ENCODE measurements at regions not wholly inside any gene's neighbourhood (a gene's known extent, or its start where the extent isn't known, plus 50 kb on each side); places are given as distances from the start of the nearest gene placed in this dataset.

DNA sequence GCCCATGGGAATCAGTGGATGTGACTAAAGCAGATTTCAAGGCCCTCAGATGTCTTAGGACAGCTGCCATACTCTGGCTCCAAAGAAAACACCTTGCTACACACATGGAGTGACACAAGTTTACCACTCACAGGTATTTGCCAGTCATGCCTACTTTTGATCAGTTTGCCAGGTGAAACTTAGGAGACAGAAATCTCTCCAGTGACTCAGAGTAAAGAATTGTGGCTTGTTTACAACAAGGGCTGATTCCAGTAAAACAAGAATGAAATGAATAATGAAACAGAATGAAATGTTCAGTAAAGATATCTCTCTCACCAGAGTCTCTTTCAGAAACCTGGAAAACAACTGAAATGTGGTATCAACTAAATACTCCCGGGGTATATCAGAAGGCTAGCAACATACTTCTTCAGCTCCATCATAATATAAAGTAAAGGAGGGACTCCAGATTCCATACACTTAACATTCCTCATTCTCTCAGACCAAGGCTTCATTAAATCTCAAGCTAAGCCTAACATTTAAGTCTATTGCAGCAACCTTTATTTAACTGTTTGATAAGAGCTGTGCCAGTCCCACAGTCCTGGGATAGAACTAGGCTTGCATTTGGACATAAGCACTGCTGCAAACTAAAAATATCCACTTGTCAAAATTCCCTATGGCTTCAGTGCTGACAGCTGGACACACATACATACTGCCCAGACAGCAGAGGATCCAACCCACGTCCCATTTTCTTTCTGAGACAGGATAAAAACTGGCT lies 143.3 kb downstream of the SIPA1L2 start:
- H3K27ac ChIP-seq (ENCODE audit: low read length), result no peak overlapping the region
- in situ Hi-C loops (cut with HindIII; ENCODE audit: low pct_unique_long_range_greater_than_20kb, low sequenced_read_pairs) (no loop called here), intact Hi-C loops (cut with micrococcal nuclease; ENCODE audit: unreplicated experiment) (no loop called here)
- BruUV-seq (replicated peaks), result no TSS peak
- ChIA-PET POLR2A (no interaction called here), CTCF (interaction anchor here (0.7 kb wide), 1 partner anchor 59 kb away, joined by 3 read pairs; no protein-coding TSS in a partner anchor)
- no peaks in the 10 kb centered on the region for H3K27me3 ChIP-seq (ENCODE audit: control insufficient read depth, insufficient read depth, low read length)
- H3K4me3 ChIP-seq (ENCODE audit: low read depth in 2 of 2, low read length in 2 of 2), result no peak overlapping the region
- no peaks in the 10 kb centered on the region for H3K4me1 ChIP-seq (ENCODE audit: control insufficient read depth, insufficient read depth, low read length)
- no peak for DNase-seq (ENCODE audit: low read depth, low spot score)
- no peak for ATAC-seq
- no peaks in the 10 kb centered on the region for H3K36me3 ChIP-seq (ENCODE audit: control insufficient read depth, insufficient read depth, low read length)
- TF ChIP-seq TCF7L2 (IDR thresholded peaks at IDR 0.05; ENCODE audit: low read depth, low read length), result no peak
- TF ChIP-seq, protein P1, sequence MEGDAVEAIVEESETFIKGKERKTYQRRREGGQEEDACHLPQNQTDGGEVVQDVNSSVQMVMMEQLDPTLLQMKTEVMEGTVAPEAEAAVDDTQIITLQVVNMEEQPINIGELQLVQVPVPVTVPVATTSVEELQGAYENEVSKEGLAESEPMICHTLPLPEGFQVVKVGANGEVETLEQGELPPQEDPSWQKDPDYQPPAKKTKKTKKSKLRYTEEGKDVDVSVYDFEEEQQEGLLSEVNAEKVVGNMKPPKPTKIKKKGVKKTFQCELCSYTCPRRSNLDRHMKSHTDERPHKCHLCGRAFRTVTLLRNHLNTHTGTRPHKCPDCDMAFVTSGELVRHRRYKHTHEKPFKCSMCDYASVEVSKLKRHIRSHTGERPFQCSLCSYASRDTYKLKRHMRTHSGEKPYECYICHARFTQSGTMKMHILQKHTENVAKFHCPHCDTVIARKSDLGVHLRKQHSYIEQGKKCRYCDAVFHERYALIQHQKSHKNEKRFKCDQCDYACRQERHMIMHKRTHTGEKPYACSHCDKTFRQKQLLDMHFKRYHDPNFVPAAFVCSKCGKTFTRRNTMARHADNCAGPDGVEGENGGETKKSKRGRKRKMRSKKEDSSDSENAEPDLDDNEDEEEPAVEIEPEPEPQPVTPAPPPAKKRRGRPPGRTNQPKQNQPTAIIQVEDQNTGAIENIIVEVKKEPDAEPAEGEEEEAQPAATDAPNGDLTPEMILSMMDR (IDR thresholded peaks at IDR 0.05), result no peak
- no peak for TF ChIP-seq SIN3A (IDR thresholded peaks at IDR 0.05; ENCODE audit: borderline replicate concordance, insufficient read depth, low read depth, low read length)
- TF ChIP-seq POLR2AphosphoS5 (IDR thresholded peaks at IDR 0.05; ENCODE audit: low read depth, low read length), result no peak
- no peak for TF ChIP-seq REST (IDR thresholded peaks at IDR 0.05; ENCODE audit: insufficient read depth in 1 of 2, low read depth in 2 of 2, low read length in 1 of 2)
- no peaks in the 10 kb centered on the region for H3K9me3 ChIP-seq (ENCODE audit: control insufficient read depth, insufficient read depth, low read depth, low read length)

DNA sequence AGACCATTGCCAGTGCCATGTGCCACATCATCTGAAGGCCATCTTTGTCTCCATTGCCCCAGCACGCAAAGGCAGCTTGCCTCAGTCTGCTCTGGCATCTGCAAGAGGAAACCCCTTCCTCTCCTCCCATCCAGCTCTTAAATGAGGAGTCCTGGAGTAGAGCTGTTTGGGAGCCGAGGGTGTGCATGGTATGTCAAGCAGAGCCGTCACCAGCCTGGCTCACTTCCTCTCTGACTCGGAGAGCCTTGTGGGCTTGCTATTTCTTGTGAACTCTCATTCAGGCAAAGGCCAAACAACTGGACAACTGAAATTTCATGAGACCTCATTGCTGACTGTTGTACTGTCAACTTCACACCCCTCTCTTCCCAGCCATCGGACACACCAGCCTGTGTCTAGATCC lies 143.9 kb downstream of the SIPA1L2 start:
- Histone ChIP-seq H3K4me1 (ENCODE audit: control insufficient read depth, insufficient read depth, low read length) (no peaks in the 10 kb centered on the region), H3K9me3 (ENCODE audit: control insufficient read depth, insufficient read depth, low read depth, low read length) (no peaks in the 10 kb centered on the region), H3K4me3 (ENCODE audit: low read depth in 2 of 2, low read length in 2 of 2) (no peak overlapping the region), H3K27me3 (ENCODE audit: control insufficient read depth, insufficient read depth, low read length) (no peaks in the 10 kb centered on the region), H3K36me3 (ENCODE audit: control insufficient read depth, insufficient read depth, low read length) (no peaks in the 10 kb centered on the region), H3K27ac (ENCODE audit: low read length) (no peak overlapping the region)
- ChIA-PET POLR2A (no interaction called here), CTCF (no interaction called here)
- DNase-seq (ENCODE audit: low read depth, low spot score) (no peak), ATAC-seq (no peak)
- TF ChIP-seq, protein P1 (IDR thresholded peaks at IDR 0.05), result no peak
- TF ChIP-seq TCF7L2 (IDR thresholded peaks at IDR 0.05; ENCODE audit: low read depth, low read length), result no peak
- no peak for TF ChIP-seq REST (IDR thresholded peaks at IDR 0.05; ENCODE audit: insufficient read depth in 1 of 2, low read depth in 2 of 2, low read length in 1 of 2)
- TF ChIP-seq SIN3A (IDR thresholded peaks at IDR 0.05; ENCODE audit: borderline replicate concordance, insufficient read depth, low read depth, low read length), result no peak
- TF ChIP-seq POLR2AphosphoS5 (IDR thresholded peaks at IDR 0.05; ENCODE audit: low read depth, low read length), result no peak
- in situ Hi-C loops (cut with HindIII; ENCODE audit: low pct_unique_long_range_greater_than_20kb, low sequenced_read_pairs) (no loop called here), intact Hi-C loops (cut with micrococcal nuclease; ENCODE audit: unreplicated experiment) (no loop called here)
- no TSS peak for BruUV-seq (replicated peaks)
